ENCODE measurements at regions not wholly inside any gene's neighbourhood (a gene's known extent, or its start where the extent isn't known, plus 50 kb on each side); places are given as distances from the start of the nearest gene placed in this dataset.

- TF ChIP-seq POLR2A (IDR thresholded peaks at IDR 0.05) = no peak
- no peak for TF ChIP-seq CTCF (IDR thresholded peaks at IDR 0.05)
- no peak for TF ChIP-seq EP300 (IDR thresholded peaks at IDR 0.05)
- TF ChIP-seq POLR2AphosphoS5 (IDR thresholded peaks at IDR 0.05) = no peak
These were observed 432.3 kb downstream of the SLITRK6 start for GRCh38 chr13:85366759-85367417.

Measured in stomach (tissue), 4 donors.